ENCODE measurements at regions not wholly inside any gene's neighbourhood (a gene's known extent, or its start where the extent isn't known, plus 50 kb on each side); places are given as distances from the start of the nearest gene placed in this dataset.
A peak's percentile ranks its signal among the peaks of the same experiment; 100 is the strongest.
"Not testable (repeated sequence)": the region's sequence is repeated elsewhere in the genome, so short reads cannot be mapped to it uniquely, and the experiment has no call there.

DNA sequence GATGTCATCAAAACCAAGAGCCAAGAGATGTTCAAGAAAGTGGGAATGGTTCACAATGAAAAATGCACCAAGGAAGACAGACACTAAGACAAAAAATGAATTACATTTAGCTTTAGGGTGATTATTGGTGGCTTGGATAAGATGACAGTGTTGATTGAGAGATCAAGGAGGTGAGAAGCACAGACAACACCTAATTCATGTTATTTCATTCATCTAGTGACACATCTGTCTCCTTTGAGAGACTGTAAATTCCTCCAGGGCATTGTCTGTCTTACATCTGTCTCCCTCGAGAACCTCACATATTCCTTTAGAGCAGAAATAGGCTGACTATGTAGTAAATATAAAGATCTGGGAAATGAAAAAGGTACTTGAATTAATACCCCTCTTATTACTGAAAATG lies 94.2 kb upstream of the SMIM31 start:
- no peaks in the 10 kb centered on the region for H3K27me3 Mint-ChIP-seq (ENCODE audit: low read depth, poor library complexity)

DNA sequence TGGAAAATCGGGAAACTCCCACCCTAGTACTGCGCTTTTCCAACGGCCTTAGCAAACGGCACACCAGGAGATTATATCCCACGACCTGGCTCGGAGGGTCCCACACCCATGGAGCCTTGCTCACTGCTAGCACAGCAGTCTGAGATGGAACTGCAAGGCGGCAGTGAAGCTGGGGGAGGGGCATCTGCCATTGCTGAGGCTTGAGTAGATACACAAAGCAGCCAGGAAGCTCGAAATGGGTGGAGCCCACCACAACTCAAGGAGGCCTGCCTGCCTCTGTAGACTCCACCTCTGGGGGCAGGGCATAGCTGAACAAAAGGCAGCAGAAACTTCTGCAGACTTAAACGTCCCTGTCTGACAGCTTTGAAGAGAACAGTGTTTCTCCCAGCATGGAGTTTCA lies 77.8 kb upstream of the SMIM31 start:
- H3K9me3 Mint-ChIP-seq; DNase-seq; H3K36me3 Mint-ChIP-seq (ENCODE audit: low read depth); H3K4me3 Mint-ChIP-seq; H3K27me3 Mint-ChIP-seq (ENCODE audit: low read depth, poor library complexity); H3K4me1 Mint-ChIP-seq; H3K27ac Mint-ChIP-seq: not testable (repeated sequence)

More for the DNA sequence above, 94.2 kb upstream of the SMIM31 start:
- DNase-seq: no peak
- Mint-ChIP-seq H3K4me3 (no peak overlapping the region), H3K4me1 (no peaks in the 10 kb centered on the region), H3K36me3 (ENCODE audit: low read depth) (no peaks in the 10 kb centered on the region), H3K9me3 (peaks cover 19% of the 10 kb centered on the region), H3K27ac (peak overlapping the region; percentile 13)
- TF ChIP-seq, protein P1, sequence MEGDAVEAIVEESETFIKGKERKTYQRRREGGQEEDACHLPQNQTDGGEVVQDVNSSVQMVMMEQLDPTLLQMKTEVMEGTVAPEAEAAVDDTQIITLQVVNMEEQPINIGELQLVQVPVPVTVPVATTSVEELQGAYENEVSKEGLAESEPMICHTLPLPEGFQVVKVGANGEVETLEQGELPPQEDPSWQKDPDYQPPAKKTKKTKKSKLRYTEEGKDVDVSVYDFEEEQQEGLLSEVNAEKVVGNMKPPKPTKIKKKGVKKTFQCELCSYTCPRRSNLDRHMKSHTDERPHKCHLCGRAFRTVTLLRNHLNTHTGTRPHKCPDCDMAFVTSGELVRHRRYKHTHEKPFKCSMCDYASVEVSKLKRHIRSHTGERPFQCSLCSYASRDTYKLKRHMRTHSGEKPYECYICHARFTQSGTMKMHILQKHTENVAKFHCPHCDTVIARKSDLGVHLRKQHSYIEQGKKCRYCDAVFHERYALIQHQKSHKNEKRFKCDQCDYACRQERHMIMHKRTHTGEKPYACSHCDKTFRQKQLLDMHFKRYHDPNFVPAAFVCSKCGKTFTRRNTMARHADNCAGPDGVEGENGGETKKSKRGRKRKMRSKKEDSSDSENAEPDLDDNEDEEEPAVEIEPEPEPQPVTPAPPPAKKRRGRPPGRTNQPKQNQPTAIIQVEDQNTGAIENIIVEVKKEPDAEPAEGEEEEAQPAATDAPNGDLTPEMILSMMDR (IDR thresholded peaks at IDR 0.05): no peak

DNA sequence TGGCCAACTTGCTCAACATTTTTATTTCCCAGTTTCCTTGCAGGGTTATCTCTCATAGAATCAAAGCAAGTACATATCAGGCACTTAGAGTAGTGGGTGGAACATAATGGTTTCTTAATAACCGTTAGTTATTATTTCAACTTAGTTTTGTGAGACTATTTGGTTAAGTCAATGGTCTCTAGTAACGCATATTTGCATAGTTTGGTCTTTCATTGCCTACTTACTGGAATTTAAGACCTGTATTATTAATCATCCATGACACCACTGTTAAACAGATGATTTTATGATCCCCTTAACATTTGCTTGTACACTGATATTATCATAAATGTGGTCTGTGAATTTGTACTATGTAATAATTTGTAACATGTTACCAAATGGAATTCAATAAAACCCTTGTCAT lies 70.9 kb upstream of the SMIM31 start:
- H3K4me3 Mint-ChIP-seq: no peak overlapping the region
- no peak overlapping the region for H3K27ac Mint-ChIP-seq
- H3K27me3 Mint-ChIP-seq (ENCODE audit: low read depth, poor library complexity): no peaks in the 10 kb centered on the region
- H3K9me3 Mint-ChIP-seq: no peaks in the 10 kb centered on the region
- TF ChIP-seq, protein P1 (IDR thresholded peaks at IDR 0.05): no peak
- no peaks in the 10 kb centered on the region for H3K36me3 Mint-ChIP-seq (ENCODE audit: low read depth)
- H3K4me1 Mint-ChIP-seq: no peaks in the 10 kb centered on the region
- no peak for DNase-seq

DNA sequence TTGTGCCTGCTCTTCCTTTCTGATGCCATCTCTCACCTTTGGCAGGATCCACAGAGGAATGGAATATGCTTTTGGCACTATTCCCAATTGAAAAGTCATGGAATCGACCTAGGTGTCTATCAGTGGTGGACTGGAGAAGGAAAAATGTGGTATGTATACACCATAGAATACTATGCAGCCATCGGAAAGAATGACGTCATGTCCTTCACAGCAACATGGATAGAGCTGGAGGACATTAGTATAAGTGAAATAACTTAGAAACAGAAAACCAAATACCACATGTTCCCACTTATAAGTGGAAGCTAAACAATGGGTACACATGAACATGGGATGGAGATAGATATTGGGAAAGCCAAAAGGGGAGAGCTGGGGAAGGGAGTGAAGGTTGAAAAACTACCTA lies 58.3 kb upstream of the SMIM31 start:
- Mint-ChIP-seq H3K27me3 (ENCODE audit: low read depth, poor library complexity) (no peaks in the 10 kb centered on the region), H3K9me3 (no peaks in the 10 kb centered on the region)
- no peak for DNase-seq

DNA sequence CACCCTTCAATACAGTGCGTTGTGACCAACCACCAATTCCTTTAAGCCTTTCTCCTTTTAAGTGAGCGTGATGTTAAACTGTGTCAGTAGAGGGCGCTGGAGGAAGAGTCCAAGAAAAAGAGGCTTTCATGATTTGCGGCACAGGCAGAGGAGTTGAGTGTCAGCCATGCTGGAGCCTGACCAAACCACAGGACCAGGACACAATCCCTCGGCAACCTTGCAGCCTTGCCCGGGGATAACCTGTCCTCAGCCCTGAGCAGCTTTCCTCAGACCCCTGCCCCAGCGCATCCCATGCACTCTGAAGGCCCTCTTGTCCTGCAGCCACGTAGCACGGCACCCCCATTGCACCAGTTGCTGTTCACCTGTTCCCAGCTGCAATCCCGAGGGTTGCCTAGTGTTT lies 53.5 kb upstream of the SMIM31 start:
- TF ChIP-seq, protein P1 (IDR thresholded peaks at IDR 0.05): peak; percentile 46

More for the DNA sequence above, 58.3 kb upstream of the SMIM31 start:
- H3K27ac Mint-ChIP-seq: no peak overlapping the region
- TF ChIP-seq, protein P1 (IDR thresholded peaks at IDR 0.05): no peak
- no peak overlapping the region for H3K4me3 Mint-ChIP-seq
- H3K4me1 Mint-ChIP-seq: peaks cover 10% of the 10 kb centered on the region
- no peaks in the 10 kb centered on the region for H3K36me3 Mint-ChIP-seq (ENCODE audit: low read depth)

DNA sequence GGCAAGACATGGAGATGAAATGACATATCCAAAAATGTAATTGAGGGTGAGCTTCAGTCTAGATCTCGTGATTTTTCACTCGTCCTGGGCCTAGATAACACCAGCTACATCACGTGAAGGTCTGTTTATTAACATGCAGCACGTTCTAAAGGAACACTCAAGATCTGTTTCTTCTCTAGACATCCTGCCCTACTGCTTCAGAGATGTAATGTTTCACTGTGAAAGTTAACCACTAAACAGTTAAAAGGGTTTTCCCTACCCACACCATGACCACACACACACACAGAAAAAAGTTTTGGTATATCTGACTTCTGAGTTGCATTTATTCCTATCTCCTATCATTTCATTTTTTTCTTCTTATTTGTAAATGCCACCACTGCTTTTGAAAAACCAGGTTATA lies 52.3 kb upstream of the SMIM31 start:
- peaks cover 6% of the 10 kb centered on the region for H3K27me3 Mint-ChIP-seq (ENCODE audit: low read depth, poor library complexity)
- no peak for DNase-seq
- H3K27ac Mint-ChIP-seq: no peak overlapping the region
- H3K4me3 Mint-ChIP-seq: no peak overlapping the region
- no peaks in the 10 kb centered on the region for H3K9me3 Mint-ChIP-seq
- peaks cover 10% of the 10 kb centered on the region for H3K4me1 Mint-ChIP-seq
- no peaks in the 10 kb centered on the region for H3K36me3 Mint-ChIP-seq (ENCODE audit: low read depth)
- TF ChIP-seq, protein P1 (IDR thresholded peaks at IDR 0.05): no peak

More for the DNA sequence above, 53.5 kb upstream of the SMIM31 start:
- Mint-ChIP-seq H3K4me3 (no peak overlapping the region), H3K27ac (no peak overlapping the region), H3K27me3 (ENCODE audit: low read depth, poor library complexity) (peaks cover 6% of the 10 kb centered on the region), H3K9me3 (no peaks in the 10 kb centered on the region), H3K36me3 (ENCODE audit: low read depth) (no peaks in the 10 kb centered on the region), H3K4me1 (peaks cover 10% of the 10 kb centered on the region)
- DNase-seq: peak; percentile 48

Measured in nephron progenitor cell (in vitro differentiated cells).